Endothelial cell of umbilical vein (primary cell): ENCODE measurements at regions not wholly inside any gene's neighbourhood (a gene's known extent, or its start where the extent isn't known, plus 50 kb on each side); places are given as distances from the start of the nearest gene placed in this dataset.

Source experiments
- BruUV-seq: library from RNA; stranded (reverse); fragments of 400-500 nt; replicated peaks from 2 replicates; lab custom pipeline; 2021; lab: Mats Ljungman, UMichigan
- CTCF ChIA-PET: fragments of 300-600, 350-600 bp; sonication (Branson Sonifier 250); formaldehyde crosslinking; loops from one replicate; lab custom pipeline; 2021; ENCODE audit warnings: antibody characterized with exemption, inconsistent platforms; lab: Charles Lee
- POLR2A ChIA-PET: fragments of 300-600, 350-600 bp; sonication (Branson Sonifier 250); formaldehyde crosslinking; loops from one replicate; lab custom pipeline; 2021; ENCODE audit warnings: antibody characterized with exemption, inconsistent platforms; lab: Charles Lee
- DNase-seq: peaks from one replicate; pipeline ENCODE4 v3.0.0-alpha.2; 2011; ENCODE audit warnings: low read depth, low spot score
- FAIRE-seq: peaks from 2 replicates; lab custom pipeline; 2011; peaks lifted over from hg19 to GRCh38; lab: Jason Lieb, UNC
- H2AFZ ChIP-seq: 2 replicates; pipeline ENCODE4 v1.6.0; 2012; ENCODE audit warnings: low read depth, low read length, control low read depth, inconsistent platforms
- H3K27ac ChIP-seq: 2 replicates; pipeline ENCODE4 v1.5.1; 2011; ENCODE audit warnings: low read depth, mild to moderate bottlenecking, control low read depth, low read length, moderate library complexity; ENCODE audit not compliant: insufficient read depth
- H3K27me3 ChIP-seq, 2 experiments: 2 replicates each; pipeline versions ENCODE4 v1.6.0 to v1.6.1; 2011; ENCODE audit warnings: low read length in 2 of 2, mixed read lengths in 1 of 2; ENCODE audit not compliant: control insufficient read depth in 2 of 2, insufficient read depth in 2 of 2
- H3K36me3 ChIP-seq, 2 experiments: 2 replicates in 1 of 2; 3 replicates in 1 of 2; pipeline ENCODE4 v1.5.1; 2011; ENCODE audit warnings: low read length in 2 of 2, mild to moderate bottlenecking in 1 of 2, moderate library complexity in 1 of 2; ENCODE audit not compliant: control insufficient read depth in 2 of 2, insufficient read depth in 2 of 2; ENCODE audit errors: extremely low read depth in 1 of 2
- H3K4me1 ChIP-seq: 3 replicates; pipeline ENCODE4 v1.5.1; 2011; ENCODE audit warnings: mild to moderate bottlenecking, low read length; ENCODE audit not compliant: control insufficient read depth, insufficient read depth; ENCODE audit errors: extremely low read depth
- H3K4me2 ChIP-seq: 2 replicates; pipeline ENCODE4 v1.6.1; 2011; ENCODE audit warnings: low read length, control low read depth, mixed read lengths; ENCODE audit not compliant: insufficient read depth
- H3K4me3 ChIP-seq, 3 experiments: fragments of 200-600 bp in 1 of 3; sonication (generic), shearing (Covaris generic) in 1 of 3; replicated peaks in 1 of 3; 2 replicates each; pipeline ENCODE4 v1.5.1; 2011 to 2016; ENCODE audit warnings: control low read depth in 3 of 3, low read length in 3 of 3, mild to moderate bottlenecking in 2 of 3, inconsistent platforms in 1 of 3, low read depth in 1 of 3, moderate library complexity in 1 of 3; ENCODE audit not compliant: insufficient read depth in 1 of 3
- H3K79me2 ChIP-seq: 2 replicates; pipeline ENCODE4 v1.6.0; 2012; ENCODE audit warnings: low read length, inconsistent platforms; ENCODE audit not compliant: control insufficient read depth, insufficient read depth
- H3K9ac ChIP-seq: replicated peaks from 2 replicates; pipeline ENCODE3; 2011; ENCODE audit warnings: low read length, control low read depth; ENCODE audit not compliant: insufficient read depth; ENCODE audit errors: extremely low read depth
- H3K9me1 ChIP-seq: replicated peaks from 3 replicates; pipeline ENCODE4 v1.6.0; 2011; ENCODE audit warnings: mild to moderate bottlenecking, low read length; ENCODE audit not compliant: control insufficient read depth, insufficient read depth; ENCODE audit errors: extremely low read depth
- H3K9me3 ChIP-seq: replicated peaks from 2 replicates; pipeline ENCODE4 v1.5.1; 2012; ENCODE audit warnings: low read length, inconsistent platforms; ENCODE audit not compliant: control insufficient read depth, insufficient read depth
- H4K20me1 ChIP-seq: replicated peaks from 2 replicates; pipeline ENCODE3; 2011; ENCODE audit warnings: mild to moderate bottlenecking, low read length; ENCODE audit not compliant: control insufficient read depth, insufficient read depth; ENCODE audit errors: extremely low read depth
- CTCF ChIP-seq, 2 donors: IDR thresholded peaks; 1 replicate in 1 of 2; 2 replicates in 1 of 2; pipeline ENCODE4 v1.5.1; 2011; ENCODE audit warnings: low read length in 2 of 2, mild to moderate bottlenecking in 2 of 2, moderate library complexity in 2 of 2, control low read depth in 1 of 2, inconsistent platforms in 1 of 2, low read depth in 1 of 2; ENCODE audit not compliant: insufficient read depth in 1 of 2; ENCODE audit errors: extremely low read depth in 1 of 2
- EZH2 ChIP-seq: IDR thresholded peaks from 2 replicates; pipeline ENCODE4 v1.6.1; 2012; ENCODE audit warnings: borderline replicate concordance, low read depth, mild to moderate bottlenecking, moderate library complexity, low read length, inconsistent platforms; ENCODE audit not compliant: severe bottlenecking
- FOS ChIP-seq: IDR thresholded peaks from 2 replicates; pipeline ENCODE4 v1.6.1; 2011; ENCODE audit warnings: mild to moderate bottlenecking, low read length, moderate library complexity, borderline replicate concordance; ENCODE audit not compliant: insufficient read depth
- GATA2 ChIP-seq: IDR thresholded peaks from 2 replicates; pipeline ENCODE4 v1.7.0; 2011; ENCODE audit warnings: low read depth, mild to moderate bottlenecking, moderate library complexity, mixed read lengths, low read length; ENCODE audit not compliant: insufficient read length, insufficient read depth
- JUN ChIP-seq: IDR thresholded peaks from 2 replicates; pipeline ENCODE4 v1.6.1; 2011; ENCODE audit warnings: borderline replicate concordance, low read depth; ENCODE audit not compliant: insufficient read length, insufficient read depth
- MYC ChIP-seq: IDR thresholded peaks from one replicate; pipeline ENCODE4 v1.6.1; 2011; ENCODE audit warnings: mild to moderate bottlenecking, low read depth, low read length
- POLR2A ChIP-seq: IDR thresholded peaks from 2 replicates; pipeline ENCODE4 v1.6.1; 2012; ENCODE audit warnings: low read depth, mild to moderate bottlenecking, control low read depth, low read length
- POLR2AphosphoS5 ChIP-seq: IDR thresholded peaks from 2 replicates; pipeline ENCODE4 v1.6.1; 2012; ENCODE audit warnings: low read depth, mild to moderate bottlenecking, control low read depth, low read length, moderate library complexity; ENCODE audit not compliant: insufficient read depth
- dilution Hi-C: fragments of 300-500 bp; cut with MboI; formaldehyde crosslinking; loops from one replicate; pipeline ENCODE4 v1.15.0; 2019; ENCODE audit warnings: low sequenced_read_pairs; ENCODE audit not compliant: extremely low pct_ligation_motif_present
- intact Hi-C: fragments of 100-400 bp; cut with micrococcal nuclease; formaldehyde crosslinking; loops from one replicate; pipeline ENCODE4 v1.10.0; 2022
- TF ChIP-seq, protein P1 (sequence below): IDR thresholded peaks from 2 replicates; pipeline ENCODE4 v1.6.1; 2011; ENCODE audit not compliant: insufficient read depth, insufficient read length

GRCh38 chr7:46854958-46855473 lies 726.9 kb downstream of the TNS3 start:
- Histone ChIP-seq H3K9ac (no peak overlapping the region), H3K9me3 (no peaks in the 10 kb centered on the region), H3K27me3 (no peaks in the 10 kb centered on the region), H3K79me2 (no peaks in the 10 kb centered on the region), H3K9me1 (no peaks in the 10 kb centered on the region), H3K36me3 (no peaks in the 10 kb centered on the region), H4K20me1 (no peaks in the 10 kb centered on the region), H3K4me2 (no peak overlapping the region), H3K4me1 (peaks cover 5% of the 10 kb centered on the region), H3K4me3 (no peak overlapping the region), H2AFZ (no peak overlapping the region), H3K27ac (no peak overlapping the region)
- no TSS peak for BruUV-seq
- intact Hi-C loops = no loop called here
- dilution Hi-C loops = no loop called here
- TF ChIP-seq MYC (no peak), FOS (no peak), CTCF (IDR thresholded peaks at IDR 0.05; ENCODE audit: extremely low read depth in 1 of 2, insufficient read depth in 1 of 2, low read depth in 1 of 2, low read length in 2 of 2) (no peak), JUN (no peak), GATA2 (no peak), POLR2A (no peak), POLR2AphosphoS5 (no peak), EZH2 (no peak)
- TF ChIP-seq, protein P1, sequence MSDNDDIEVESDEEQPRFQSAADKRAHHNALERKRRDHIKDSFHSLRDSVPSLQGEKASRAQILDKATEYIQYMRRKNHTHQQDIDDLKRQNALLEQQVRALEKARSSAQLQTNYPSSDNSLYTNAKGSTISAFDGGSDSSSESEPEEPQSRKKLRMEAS = no peak
- CTCF ChIA-PET = interaction anchor here (0.7 kb wide), 2 partner anchors 28 to 106 kb away, joined by 3 read pairs; no protein-coding TSS in a partner anchor
- POLR2A ChIA-PET = no interaction called here
- DNase-seq (no peak), FAIRE-seq (no peak)
